ENCODE measurements at regions not wholly inside any gene's neighbourhood (a gene's known extent, or its start where the extent isn't known, plus 50 kb on each side); places are given as distances from the start of the nearest gene placed in this dataset.

GRCh38 chr5:87069974-87070608, 197.6 kb upstream of the RASA1 start:
- Histone ChIP-seq H2AFZ (ENCODE audit: low read depth, low read length) (no peak overlapping the region), H4K20me1 (ENCODE audit: insufficient read depth) (no peaks in the 10 kb centered on the region), H3K79me2 (replicated peaks; ENCODE audit: insufficient read depth, low read length) (no peaks in the 10 kb centered on the region), H3K27ac (ENCODE audit: low read length) (no peak overlapping the region), H3K36me3 (ENCODE audit: insufficient read depth, low read length) (no peaks in the 10 kb centered on the region), H3K9me2 (ENCODE audit: insufficient read depth, low read length) (no peaks in the 10 kb centered on the region), H3K27me3 (ENCODE audit: insufficient read depth, low read depth, low read length) (no peaks in the 10 kb centered on the region), H3K9me3 (ENCODE audit: low read length) (no peaks in the 10 kb centered on the region), H3K4me3 (ENCODE audit: low read length) (no peak overlapping the region), H3F3A (ENCODE audit: insufficient read depth, low read length, poor library complexity, severe bottlenecking) (no peaks in the 10 kb centered on the region), H3K4me2 (ENCODE audit: low read length) (no peak overlapping the region), H3K9ac (ENCODE audit: low read length) (no peak overlapping the region)
- no peak for TF ChIP-seq EP300 (conservative IDR thresholded peaks at IDR 0.05; ENCODE audit: poor library complexity, severe bottlenecking)
- TF ChIP-seq RAD21 (conservative IDR thresholded peaks at IDR 0.05): no peak
- TF ChIP-seq TAF1 (IDR thresholded peaks at IDR 0.05; ENCODE audit: low read depth): no peak
- no peak for TF ChIP-seq CTCF (IDR thresholded peaks at IDR 0.05; ENCODE audit: poor library complexity, severe bottlenecking)
- no peak for TF ChIP-seq REST (IDR thresholded peaks at IDR 0.05; ENCODE audit: borderline replicate concordance)

- H3K4me2 ChIP-seq (ENCODE audit: low read length): no peak overlapping the region
- H4K20me1 ChIP-seq (ENCODE audit: insufficient read depth): no peaks in the 10 kb centered on the region
Observed at GRCh38 chr5:87074072-87074471, 193.6 kb upstream of the RASA1 start.

More at GRCh38 chr5:87074072-87074471, 193.6 kb upstream of the RASA1 start:
- Histone ChIP-seq H3K4me3 (ENCODE audit: low read length) (no peak overlapping the region), H3K27me3 (ENCODE audit: insufficient read depth, low read depth, low read length) (no peaks in the 10 kb centered on the region), H3K79me2 (replicated peaks; ENCODE audit: insufficient read depth, low read length) (no peaks in the 10 kb centered on the region), H3K9me2 (ENCODE audit: insufficient read depth, low read length) (no peaks in the 10 kb centered on the region), H2AFZ (ENCODE audit: low read depth, low read length) (no peak overlapping the region), H3F3A (ENCODE audit: insufficient read depth, low read length, poor library complexity, severe bottlenecking) (no peaks in the 10 kb centered on the region), H3K9ac (ENCODE audit: low read length) (no peak overlapping the region), H3K9me3 (ENCODE audit: low read length) (no peaks in the 10 kb centered on the region), H3K27ac (ENCODE audit: low read length) (no peak overlapping the region), H3K36me3 (ENCODE audit: insufficient read depth, low read length) (no peaks in the 10 kb centered on the region)
- no peak for TF ChIP-seq CTCF (IDR thresholded peaks at IDR 0.05; ENCODE audit: poor library complexity, severe bottlenecking)
- TF ChIP-seq RAD21 (conservative IDR thresholded peaks at IDR 0.05): no peak
- TF ChIP-seq EP300 (conservative IDR thresholded peaks at IDR 0.05; ENCODE audit: poor library complexity, severe bottlenecking): no peak
- no peak for TF ChIP-seq EZH2 (IDR thresholded peaks at IDR 0.05; ENCODE audit: borderline replicate concordance, insufficient read depth, low read length, poor library complexity, severe bottlenecking)
- TF ChIP-seq MXI1 (conservative IDR thresholded peaks at IDR 0.05; ENCODE audit: poor library complexity, severe bottlenecking): no peak
- TF ChIP-seq REST (IDR thresholded peaks at IDR 0.05; ENCODE audit: borderline replicate concordance): no peak
- no peak for TF ChIP-seq SMC3 (conservative IDR thresholded peaks at IDR 0.05; ENCODE audit: poor library complexity)
- TF ChIP-seq TAF1 (IDR thresholded peaks at IDR 0.05; ENCODE audit: low read depth): no peak
- TF ChIP-seq POLR2AphosphoS5 (IDR thresholded peaks at IDR 0.05): no peak

Measured in neural cell (in vitro differentiated cells).